Thyroid gland (tissue), 4 donors: ENCODE measurements at regions not wholly inside any gene's neighbourhood (a gene's known extent, or its start where the extent isn't known, plus 50 kb on each side); places are given as distances from the start of the nearest gene placed in this dataset.

ENCODE experiments used
- DNase-seq, 2 donors: peaks; one replicate each; pipeline ENCODE4 v3.0.0-alpha.2; 2019
- H3K27ac ChIP-seq, 3 donors: fragments of 200-600 bp; sonication (generic); 1 replicate in 2 of 3; 2 replicates in 1 of 3; pipeline ENCODE4 v1.5.1; 2016 to 2019; ENCODE audit warnings: mild to moderate bottlenecking in 1 of 3, moderate library complexity in 1 of 3
- H3K27me3 ChIP-seq: fragments of 200-600 bp; sonication (generic); one replicate; pipeline ENCODE4 v1.5.1; 2019
- H3K36me3 ChIP-seq, 2 donors: fragments of 200-600 bp; sonication (generic); one replicate each; pipeline ENCODE4 v1.5.1; 2016 to 2019
- H3K4me1 ChIP-seq, 2 donors: fragments of 200-600 bp; sonication (generic); one replicate each; pipeline ENCODE4 v1.5.1; 2017 to 2019
- H3K4me3 ChIP-seq, 3 donors: fragments of 200-600 bp; sonication (generic); replicated peaks in 1 of 3; 1 replicate in 2 of 3; 2 replicates in 1 of 3; pipeline ENCODE4 v1.5.1; 2016; ENCODE audit warnings: mild to moderate bottlenecking in 1 of 3
- H3K9me3 ChIP-seq: fragments of 200-600 bp; sonication (generic); one replicate; pipeline ENCODE4 v1.5.1; 2017
- POLR2A ChIP-seq, 2 donors: fragments of 450-650 bp; IDR thresholded peaks; one replicate each; pipeline ENCODE4 v1.6.1; 2017; ENCODE audit warnings: antibody characterized with exemption in 2 of 2, mild to moderate bottlenecking in 2 of 2, moderate library complexity in 1 of 2
- WGBS, 2 donors: methylation state at CpG; one replicate each; pipeline ENCODE4 v1.1.5; 2017; 5-methylcytosine and 5-hydroxymethylcytosine counted together
- intact Hi-C: fragments of 100-400 bp; cut with DNase I; formaldehyde crosslinking; loops from one replicate; pipeline ENCODE4 v1.15.1; 2023
- TF ChIP-seq, protein P1 (sequence below), 6 experiments: fragments of 200-600 bp in 3 of 6; fragments of 450-650 bp in 3 of 6; sonication (generic) in 3 of 6; IDR thresholded peaks; one replicate each; pipeline ENCODE4 v1.5.1; 2016 to 2019; ENCODE audit warnings: antibody characterized with exemption in 6 of 6, mild to moderate bottlenecking in 2 of 6, inconsistent platforms in 1 of 6, moderate library complexity in 1 of 6

DNA sequence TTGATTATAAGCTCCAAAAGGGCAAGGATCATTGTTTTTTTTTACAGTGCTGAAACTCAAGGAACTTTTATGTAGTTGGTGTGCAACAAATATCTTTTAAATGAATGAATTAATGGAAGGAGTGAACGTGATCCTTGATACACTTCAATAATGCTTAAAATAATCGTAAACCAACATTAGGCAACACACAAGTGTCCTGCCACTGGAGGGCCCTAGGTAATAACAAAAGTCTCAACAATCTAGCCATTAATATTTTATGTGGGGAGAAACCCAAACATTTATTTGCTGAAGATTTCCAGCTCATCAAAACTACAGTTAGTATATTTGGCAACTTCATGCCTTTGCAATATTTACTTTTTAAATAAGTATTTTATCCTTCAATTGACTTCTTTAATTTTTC lies 309.0 kb upstream of the FBXL7 start:
- no peaks in the 10 kb centered on the region for H3K4me1 ChIP-seq
- intact Hi-C loops, result no loop called here
- no peaks in the 10 kb centered on the region for H3K27me3 ChIP-seq
- no peaks in the 10 kb centered on the region for H3K9me3 ChIP-seq
- TF ChIP-seq, protein P1, sequence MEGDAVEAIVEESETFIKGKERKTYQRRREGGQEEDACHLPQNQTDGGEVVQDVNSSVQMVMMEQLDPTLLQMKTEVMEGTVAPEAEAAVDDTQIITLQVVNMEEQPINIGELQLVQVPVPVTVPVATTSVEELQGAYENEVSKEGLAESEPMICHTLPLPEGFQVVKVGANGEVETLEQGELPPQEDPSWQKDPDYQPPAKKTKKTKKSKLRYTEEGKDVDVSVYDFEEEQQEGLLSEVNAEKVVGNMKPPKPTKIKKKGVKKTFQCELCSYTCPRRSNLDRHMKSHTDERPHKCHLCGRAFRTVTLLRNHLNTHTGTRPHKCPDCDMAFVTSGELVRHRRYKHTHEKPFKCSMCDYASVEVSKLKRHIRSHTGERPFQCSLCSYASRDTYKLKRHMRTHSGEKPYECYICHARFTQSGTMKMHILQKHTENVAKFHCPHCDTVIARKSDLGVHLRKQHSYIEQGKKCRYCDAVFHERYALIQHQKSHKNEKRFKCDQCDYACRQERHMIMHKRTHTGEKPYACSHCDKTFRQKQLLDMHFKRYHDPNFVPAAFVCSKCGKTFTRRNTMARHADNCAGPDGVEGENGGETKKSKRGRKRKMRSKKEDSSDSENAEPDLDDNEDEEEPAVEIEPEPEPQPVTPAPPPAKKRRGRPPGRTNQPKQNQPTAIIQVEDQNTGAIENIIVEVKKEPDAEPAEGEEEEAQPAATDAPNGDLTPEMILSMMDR (IDR thresholded peaks at IDR 0.05), result no peak
- no peak for TF ChIP-seq POLR2A (IDR thresholded peaks at IDR 0.05)
- no peak overlapping the region for H3K4me3 ChIP-seq
- no peaks in the 10 kb centered on the region for H3K36me3 ChIP-seq
- no peak overlapping the region for H3K27ac ChIP-seq
- WGBS, 2 donors, result 67 to 78% methylated on average over 2 of the region's 2 CpGs
- no peak for DNase-seq

DNA sequence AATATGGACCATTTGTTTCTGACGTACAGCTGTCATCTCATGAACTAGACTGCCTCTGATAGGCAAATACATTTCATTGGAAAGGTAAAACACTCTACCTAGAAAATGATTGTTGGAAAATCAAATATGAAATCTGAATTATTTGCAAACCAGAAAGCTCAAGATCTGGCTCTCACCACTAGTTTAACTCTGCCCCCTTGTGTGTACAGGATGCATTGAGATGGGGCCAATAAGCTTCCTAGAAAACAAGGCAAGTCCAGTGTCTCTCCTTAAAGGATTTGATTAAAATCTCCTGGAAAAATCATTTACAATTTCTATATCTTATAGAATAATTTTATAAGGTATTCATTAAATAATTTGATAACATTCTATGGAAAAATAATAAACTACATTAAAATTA lies 311.9 kb upstream of the ANKH start:
- Histone ChIP-seq H3K4me3 (no peak overlapping the region), H3K27ac (no peak overlapping the region), H3K4me1 (no peaks in the 10 kb centered on the region), H3K9me3 (no peaks in the 10 kb centered on the region), H3K27me3 (no peaks in the 10 kb centered on the region), H3K36me3 (no peaks in the 10 kb centered on the region)
- DNase-seq, result no peak
- 90 to 96% methylated on average over 1 of the region's 1 CpG for WGBS, 2 donors
- intact Hi-C loops, result no loop called here
- TF ChIP-seq POLR2A (IDR thresholded peaks at IDR 0.05), result no peak
- TF ChIP-seq, protein P1 (IDR thresholded peaks at IDR 0.05), result no peak

DNA sequence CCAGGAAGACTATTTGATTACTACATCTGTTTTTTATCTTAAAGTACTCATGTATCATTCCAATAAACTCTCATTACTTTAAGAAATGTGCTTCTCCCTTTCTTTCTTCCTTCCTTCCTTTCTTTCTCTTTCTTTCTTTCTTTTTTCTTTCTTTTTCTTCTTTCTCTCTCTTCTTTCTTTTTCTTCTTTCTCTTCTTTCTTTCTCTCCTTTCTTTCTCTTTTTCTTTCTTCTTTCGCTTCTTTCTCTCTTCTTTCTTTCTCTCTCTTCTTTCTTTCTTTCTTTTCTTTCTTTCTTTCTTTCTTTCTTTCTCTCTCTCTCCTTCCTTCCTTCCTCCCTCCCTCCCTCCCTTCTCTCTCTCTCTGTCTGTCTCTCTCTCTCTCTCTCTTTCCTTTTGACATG lies 298.6 kb upstream of the ANKH start:
- Histone ChIP-seq H3K4me1 (no peaks in the 10 kb centered on the region), H3K27ac (no peak overlapping the region), H3K9me3 (no peaks in the 10 kb centered on the region), H3K4me3 (no peak overlapping the region), H3K36me3 (no peaks in the 10 kb centered on the region), H3K27me3 (no peaks in the 10 kb centered on the region)
- intact Hi-C loops, result no loop called here
- WGBS, 2 donors, result 94 to 95% methylated on average over 1 of the region's 1 CpG
- no peak for DNase-seq
- TF ChIP-seq, protein P1 (IDR thresholded peaks at IDR 0.05), result no peak
- no peak for TF ChIP-seq POLR2A (IDR thresholded peaks at IDR 0.05)

DNA sequence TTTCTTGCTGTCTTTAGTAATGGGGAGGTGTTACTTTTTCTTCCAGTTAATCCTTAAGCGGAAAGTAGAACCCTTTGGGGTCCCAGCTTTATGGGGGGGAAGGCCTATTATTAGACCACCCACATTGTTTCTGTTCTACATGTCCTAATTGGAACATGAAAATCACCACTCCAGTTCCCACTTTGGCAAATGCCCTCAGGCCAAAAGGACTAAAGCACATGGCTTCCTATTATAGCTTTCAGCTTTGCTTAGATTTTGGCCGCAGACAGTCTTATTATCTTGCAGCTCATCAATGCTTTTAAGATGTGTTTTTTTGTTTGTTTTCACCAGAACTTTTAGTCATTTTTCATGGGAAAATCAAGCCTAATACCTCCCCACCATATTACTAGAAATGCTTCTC lies 296.8 kb upstream of the ANKH start:
- Histone ChIP-seq H3K4me3 (no peak overlapping the region), H3K27ac (no peak overlapping the region), H3K27me3 (no peaks in the 10 kb centered on the region), H3K9me3 (no peaks in the 10 kb centered on the region), H3K36me3 (no peaks in the 10 kb centered on the region), H3K4me1 (no peaks in the 10 kb centered on the region)
- no peak for DNase-seq
- no peak for TF ChIP-seq POLR2A (IDR thresholded peaks at IDR 0.05)
- TF ChIP-seq, protein P1 (IDR thresholded peaks at IDR 0.05), result no peak
- intact Hi-C loops, result no loop called here
- WGBS, 2 donors, result 83 to 84% methylated on average over 2 of the region's 2 CpGs

DNA sequence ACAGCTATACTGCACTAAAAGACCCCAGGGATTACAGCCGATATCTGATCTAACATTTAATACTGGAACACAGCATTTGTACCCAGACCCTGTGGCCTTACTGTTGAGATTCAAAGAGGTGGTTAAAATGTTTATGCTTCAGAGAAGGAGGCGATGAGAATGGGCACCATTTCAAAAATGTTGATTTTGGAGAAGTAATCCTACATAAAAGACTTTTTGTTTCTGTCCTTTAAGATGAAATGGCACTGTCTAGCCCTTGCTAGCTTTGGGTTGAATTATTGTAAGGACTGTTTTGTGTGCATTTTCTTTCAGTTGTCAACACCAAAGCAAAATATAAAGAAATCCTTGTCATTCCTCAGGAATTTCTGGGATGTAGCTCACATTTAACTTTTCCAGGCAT lies 288.5 kb upstream of the ANKH start:
- Histone ChIP-seq H3K4me1 (no peaks in the 10 kb centered on the region), H3K4me3 (no peak overlapping the region), H3K27me3 (no peaks in the 10 kb centered on the region), H3K9me3 (no peaks in the 10 kb centered on the region), H3K36me3 (no peaks in the 10 kb centered on the region), H3K27ac (no peak overlapping the region)
- DNase-seq, result no peak
- WGBS, 2 donors, result 80 to 87% methylated on average over 2 of the region's 2 CpGs
- intact Hi-C loops, result no loop called here
- TF ChIP-seq, protein P1 (IDR thresholded peaks at IDR 0.05), result no peak
- no peak for TF ChIP-seq POLR2A (IDR thresholded peaks at IDR 0.05)
